ENCODE measurements at regions not wholly inside any gene's neighbourhood (a gene's known extent, or its start where the extent isn't known, plus 50 kb on each side); places are given as distances from the start of the nearest gene placed in this dataset.

DNA sequence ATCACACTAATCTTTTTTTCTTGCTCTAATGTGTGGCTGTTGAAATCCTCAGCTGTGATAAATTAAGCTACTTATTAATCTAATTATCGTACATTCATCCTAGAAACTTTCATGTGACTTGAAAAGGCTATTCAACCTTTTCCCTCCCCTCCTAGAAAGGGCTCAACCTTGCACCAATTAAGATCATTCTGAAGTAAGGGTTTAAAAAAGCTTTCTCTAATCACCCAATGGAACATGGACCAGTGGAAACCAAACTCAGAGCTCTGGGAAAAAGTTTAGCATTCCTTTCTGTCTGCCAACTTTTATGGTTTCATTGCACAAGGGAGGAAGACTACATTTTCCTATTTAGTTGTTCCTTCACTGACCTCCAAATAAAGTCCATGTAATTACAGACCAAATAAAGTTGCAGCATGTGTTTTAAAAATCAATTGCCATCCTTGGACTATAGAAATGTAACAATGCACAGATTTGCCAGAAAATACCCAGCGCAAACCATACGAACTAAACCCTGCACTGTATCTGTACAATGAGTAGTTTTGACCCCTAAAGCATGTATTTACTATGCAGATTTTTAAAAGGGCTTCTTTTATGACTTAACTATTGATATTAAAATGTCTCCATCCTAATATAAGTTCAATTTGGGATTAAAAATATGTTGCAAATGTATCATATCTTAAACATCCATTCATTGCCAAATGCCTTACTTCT, 142.6 kb upstream of the OTX2 start:
- no peaks in the 10 kb centered on the region for H3K27me3 ChIP-seq (ENCODE audit: control insufficient read depth, insufficient read depth, low read length)
- H3K4me3 ChIP-seq (ENCODE audit: low read depth, low read length), result no peak overlapping the region
- FAIRE-seq, result no peak
- TF ChIP-seq, protein P1, sequence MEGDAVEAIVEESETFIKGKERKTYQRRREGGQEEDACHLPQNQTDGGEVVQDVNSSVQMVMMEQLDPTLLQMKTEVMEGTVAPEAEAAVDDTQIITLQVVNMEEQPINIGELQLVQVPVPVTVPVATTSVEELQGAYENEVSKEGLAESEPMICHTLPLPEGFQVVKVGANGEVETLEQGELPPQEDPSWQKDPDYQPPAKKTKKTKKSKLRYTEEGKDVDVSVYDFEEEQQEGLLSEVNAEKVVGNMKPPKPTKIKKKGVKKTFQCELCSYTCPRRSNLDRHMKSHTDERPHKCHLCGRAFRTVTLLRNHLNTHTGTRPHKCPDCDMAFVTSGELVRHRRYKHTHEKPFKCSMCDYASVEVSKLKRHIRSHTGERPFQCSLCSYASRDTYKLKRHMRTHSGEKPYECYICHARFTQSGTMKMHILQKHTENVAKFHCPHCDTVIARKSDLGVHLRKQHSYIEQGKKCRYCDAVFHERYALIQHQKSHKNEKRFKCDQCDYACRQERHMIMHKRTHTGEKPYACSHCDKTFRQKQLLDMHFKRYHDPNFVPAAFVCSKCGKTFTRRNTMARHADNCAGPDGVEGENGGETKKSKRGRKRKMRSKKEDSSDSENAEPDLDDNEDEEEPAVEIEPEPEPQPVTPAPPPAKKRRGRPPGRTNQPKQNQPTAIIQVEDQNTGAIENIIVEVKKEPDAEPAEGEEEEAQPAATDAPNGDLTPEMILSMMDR (IDR thresholded peaks at IDR 0.05; ENCODE audit: insufficient read depth, low read length, severe bottlenecking), result no peak
- H3K36me3 ChIP-seq (ENCODE audit: control insufficient read depth, insufficient read depth, low read length), result no peaks in the 10 kb centered on the region
- DNase-seq (ENCODE audit: low read depth), result no peak

DNA sequence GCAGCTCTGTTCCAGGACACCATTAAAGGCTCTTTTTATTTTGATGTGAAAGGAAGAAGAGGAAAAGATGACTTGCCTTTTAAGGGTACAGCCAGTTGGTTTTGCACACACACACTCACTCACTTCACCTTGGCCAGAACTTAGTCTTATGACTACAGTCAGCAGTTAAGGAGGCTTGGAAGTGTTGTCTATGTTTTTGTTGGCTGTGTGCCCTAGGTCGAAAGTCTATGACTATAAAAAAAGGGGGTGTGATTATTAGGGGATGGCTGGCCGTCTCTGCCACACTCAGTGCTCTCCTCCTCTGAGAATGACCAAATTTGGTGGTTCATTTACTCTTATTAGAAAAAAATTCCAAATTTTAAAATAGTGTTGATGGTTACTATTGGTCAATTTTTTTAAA, 139.5 kb upstream of the OTX2 start:
- no peaks in the 10 kb centered on the region for H3K27me3 ChIP-seq (ENCODE audit: control insufficient read depth, insufficient read depth, low read length)
- no peak overlapping the region for H3K4me3 ChIP-seq (ENCODE audit: low read depth, low read length)
- H3K36me3 ChIP-seq (ENCODE audit: control insufficient read depth, insufficient read depth, low read length), result no peaks in the 10 kb centered on the region
- peak; percentile 4 for DNase-seq (ENCODE audit: low read depth)
- TF ChIP-seq, protein P1 (IDR thresholded peaks at IDR 0.05; ENCODE audit: insufficient read depth, low read length, severe bottlenecking), result no peak
- FAIRE-seq, result no peak

DNA sequence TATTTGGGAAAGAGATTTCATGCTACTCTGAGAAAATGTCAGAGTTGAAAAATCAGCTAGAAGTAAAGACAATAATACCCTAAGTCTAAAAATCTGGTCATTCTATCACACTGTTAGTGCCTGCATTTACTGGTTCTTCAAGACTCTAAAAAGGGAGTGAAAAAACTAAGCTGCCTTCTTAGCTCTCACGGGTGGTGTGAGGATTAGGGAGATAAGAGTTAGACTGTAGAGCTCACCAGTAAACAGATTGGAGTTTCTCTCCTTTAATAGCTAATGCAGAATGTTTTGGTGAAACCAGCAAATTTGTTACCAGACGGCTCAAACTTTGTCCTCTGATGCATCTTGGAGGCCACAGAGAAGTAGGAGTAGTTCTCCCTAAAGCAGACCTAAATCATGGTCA, 135.0 kb upstream of the OTX2 start:
- H3K27me3 ChIP-seq (ENCODE audit: control insufficient read depth, insufficient read depth, low read length), result no peaks in the 10 kb centered on the region
- no peaks in the 10 kb centered on the region for H3K36me3 ChIP-seq (ENCODE audit: control insufficient read depth, insufficient read depth, low read length)
- no peak overlapping the region for H3K4me3 ChIP-seq (ENCODE audit: low read depth, low read length)
- DNase-seq (ENCODE audit: low read depth) (no peak), FAIRE-seq (no peak)
- TF ChIP-seq, protein P1 (IDR thresholded peaks at IDR 0.05; ENCODE audit: insufficient read depth, low read length, severe bottlenecking), result no peak

DNA sequence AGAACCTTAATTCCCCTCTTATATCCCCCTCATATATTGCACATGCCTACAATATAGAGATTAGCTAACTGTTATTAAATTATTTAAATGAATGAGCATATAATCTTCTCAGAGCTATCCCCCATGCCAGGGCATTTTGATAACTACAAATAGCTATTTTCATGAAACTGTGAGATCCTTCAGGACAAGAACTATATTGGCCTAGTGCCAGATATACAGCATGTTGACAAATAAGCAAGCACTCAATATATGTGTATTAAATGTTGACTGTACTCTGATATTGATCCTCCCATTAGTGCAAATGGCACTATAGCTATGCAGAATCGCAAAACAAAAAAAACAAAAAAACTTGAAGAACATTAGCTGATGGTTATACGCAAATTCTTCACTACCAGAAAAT, 134.1 kb upstream of the OTX2 start:
- no peak overlapping the region for H3K4me3 ChIP-seq (ENCODE audit: low read depth, low read length)

DNA sequence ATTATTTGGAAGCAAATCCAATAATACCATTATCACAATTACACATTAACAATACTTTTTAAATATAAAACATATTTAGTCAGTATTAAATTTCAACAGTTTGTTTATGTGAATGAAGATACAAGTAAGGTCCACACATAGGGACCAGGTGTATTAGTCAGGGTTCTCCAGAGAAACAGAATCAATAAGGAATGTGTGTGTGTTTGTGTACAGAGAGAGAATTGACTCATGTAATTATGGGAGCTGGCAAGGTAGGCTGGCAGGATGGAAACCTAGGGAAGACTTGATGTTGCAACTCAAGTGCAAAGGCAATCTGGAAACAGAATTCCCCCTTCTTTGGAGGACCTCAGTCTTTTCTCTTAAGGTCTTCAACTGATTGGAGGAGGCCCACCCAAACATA, 123.2 kb upstream of the OTX2 start:
- peak; percentile 21 for DNase-seq (ENCODE audit: low read depth)
- no peak for FAIRE-seq
- H3K36me3 ChIP-seq (ENCODE audit: control insufficient read depth, insufficient read depth, low read length), result no peaks in the 10 kb centered on the region
- no peaks in the 10 kb centered on the region for H3K27me3 ChIP-seq (ENCODE audit: control insufficient read depth, insufficient read depth, low read length)
- no peak overlapping the region for H3K4me3 ChIP-seq (ENCODE audit: low read depth, low read length)
- TF ChIP-seq, protein P1 (IDR thresholded peaks at IDR 0.05; ENCODE audit: insufficient read depth, low read length, severe bottlenecking), result no peak

More for the DNA sequence above, 134.1 kb upstream of the OTX2 start:
- no peak for DNase-seq (ENCODE audit: low read depth)
- TF ChIP-seq, protein P1 (IDR thresholded peaks at IDR 0.05; ENCODE audit: insufficient read depth, low read length, severe bottlenecking), result no peak
- no peak for FAIRE-seq
- Histone ChIP-seq H3K27me3 (ENCODE audit: control insufficient read depth, insufficient read depth, low read length) (no peaks in the 10 kb centered on the region), H3K36me3 (ENCODE audit: control insufficient read depth, insufficient read depth, low read length) (no peaks in the 10 kb centered on the region)
